RWPE2 (cell line): ENCODE measurements at regions not wholly inside any gene's neighbourhood (a gene's known extent, or its start where the extent isn't known, plus 50 kb on each side); places are given as distances from the start of the nearest gene placed in this dataset.

ENCODE experiments used
- ATAC-seq: fragments of 200-7000 bp; cut with Tn5 transposase; 3 replicates; pipeline ENCODE4 v1.9.1; 2021; ENCODE audit warnings: low read depth
- DNase-seq: peaks from one replicate; pipeline ENCODE4 v3.0.0-alpha.2; 2020; ENCODE audit warnings: low spot score
- H3K27ac ChIP-seq: fragments of 450-650 bp; 2 replicates; pipeline ENCODE4 v1.5.1; 2017; ENCODE audit warnings: mild to moderate bottlenecking; ENCODE audit not compliant: poor library complexity, severe bottlenecking
- H3K27me3 ChIP-seq: fragments of 250-450 bp; sonication (Bioruptor Pico); 2 replicates; pipeline ENCODE4 v1.5.1; 2021; ENCODE audit warnings: mild to moderate bottlenecking, moderate library complexity; ENCODE audit not compliant: insufficient read depth, poor library complexity, severe bottlenecking
- H3K36me3 ChIP-seq: fragments of 250-450 bp; sonication (Bioruptor Pico); 2 replicates; pipeline ENCODE4 v1.5.1; 2020; ENCODE audit warnings: low read depth, mild to moderate bottlenecking, moderate library complexity
- H3K4me1 ChIP-seq: fragments of 250-450 bp; sonication (Bioruptor Pico); 2 replicates; pipeline ENCODE4 v1.5.1; 2021; ENCODE audit warnings: mild to moderate bottlenecking, moderate library complexity; ENCODE audit not compliant: insufficient read depth, poor library complexity, severe bottlenecking
- H3K4me3 ChIP-seq: fragments of 250-450 bp; sonication (Bioruptor Pico); 2 replicates; pipeline ENCODE4 v1.5.1; 2021; ENCODE audit warnings: mild to moderate bottlenecking, moderate library complexity; ENCODE audit not compliant: severe bottlenecking
- H3K9me3 ChIP-seq: fragments of 250-450 bp; sonication (Bioruptor Pico); 2 replicates; pipeline ENCODE4 v1.5.1; 2021; ENCODE audit warnings: mild to moderate bottlenecking, moderate library complexity; ENCODE audit not compliant: severe bottlenecking
- CTCF ChIP-seq: fragments of 450-650 bp; IDR thresholded peaks from one replicate; pipeline ENCODE4 v1.5.1; 2017; ENCODE audit warnings: mild to moderate bottlenecking, moderate library complexity; ENCODE audit not compliant: poor library complexity, severe bottlenecking

DNA sequence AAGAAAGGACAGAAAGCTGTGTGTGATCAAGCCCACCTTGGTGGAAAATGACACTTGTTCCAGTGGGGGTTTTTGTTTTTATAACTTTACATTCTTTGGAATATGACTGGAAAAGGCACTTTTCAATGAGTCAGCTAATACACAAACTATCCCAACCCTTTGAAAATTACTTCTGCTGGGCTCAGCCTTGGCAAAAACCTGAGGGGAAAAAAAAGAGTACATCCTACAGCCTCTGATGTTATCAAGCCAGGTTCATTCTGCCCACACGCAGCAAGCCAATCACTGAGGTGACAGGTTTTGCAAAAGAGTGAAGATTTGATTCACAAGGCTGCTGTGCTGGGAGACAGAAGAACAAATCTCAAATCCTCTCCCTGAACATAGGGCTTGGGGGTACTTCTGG is 484.5 kb upstream of the ERCC4 start:
- TF ChIP-seq CTCF, result no peak
- ATAC-seq, result no peak
- no peaks in the 10 kb centered on the region for H3K36me3 ChIP-seq
- no peak for DNase-seq
- H3K27ac ChIP-seq, result no peak overlapping the region
- no peaks in the 10 kb centered on the region for H3K9me3 ChIP-seq
- no peaks in the 10 kb centered on the region for H3K27me3 ChIP-seq
- H3K4me3 ChIP-seq, result no peak overlapping the region
- H3K4me1 ChIP-seq, result no peaks in the 10 kb centered on the region

DNA sequence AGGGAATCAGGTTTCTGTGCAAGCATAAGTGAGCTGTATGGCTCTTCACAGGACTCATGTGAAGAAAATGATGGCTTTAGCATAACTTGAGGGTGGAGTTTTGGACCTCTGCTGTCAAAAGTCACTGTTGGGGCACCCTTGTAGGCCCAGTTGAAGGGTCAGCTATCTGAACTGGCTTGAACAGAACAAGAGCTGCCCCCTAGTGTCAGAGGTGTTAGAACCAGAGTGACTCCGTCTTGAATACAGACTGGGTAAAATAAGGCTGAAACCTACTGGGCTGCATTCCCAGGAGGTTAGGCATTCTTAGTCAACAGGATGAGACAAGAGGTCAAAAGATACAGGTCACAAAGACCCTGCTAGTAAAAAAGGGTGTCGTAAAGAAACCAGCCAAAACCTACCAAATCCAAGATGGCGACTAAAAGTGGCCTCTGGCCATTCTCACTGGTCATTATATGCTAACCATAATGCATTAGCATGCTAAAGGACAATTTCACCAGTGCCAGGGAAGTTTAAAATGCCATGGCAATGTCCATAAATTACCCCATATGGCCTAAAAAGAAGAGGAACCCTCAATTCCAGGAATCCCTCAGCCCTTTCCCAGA is 484.0 kb upstream of the ERCC4 start:
- no peak for ATAC-seq
- DNase-seq, result no peak
- H3K27me3 ChIP-seq, result no peaks in the 10 kb centered on the region
- H3K27ac ChIP-seq, result no peak overlapping the region
- H3K36me3 ChIP-seq, result no peaks in the 10 kb centered on the region
- no peaks in the 10 kb centered on the region for H3K9me3 ChIP-seq
- H3K4me1 ChIP-seq, result no peaks in the 10 kb centered on the region
- TF ChIP-seq CTCF, result no peak
- no peak overlapping the region for H3K4me3 ChIP-seq

- Histone ChIP-seq H3K4me1 (no peaks in the 10 kb centered on the region), H3K27ac (no peak overlapping the region), H3K36me3 (no peaks in the 10 kb centered on the region), H3K27me3 (no peaks in the 10 kb centered on the region), H3K4me3 (no peak overlapping the region), H3K9me3 (no peaks in the 10 kb centered on the region)
- TF ChIP-seq CTCF, result no peak
- ATAC-seq (no peak; the same call in 2 of the 3 replicates), DNase-seq (no peak)
Observed at GRCh38 chr16:13436641-13437412, 483.1 kb upstream of the ERCC4 start.

DNA sequence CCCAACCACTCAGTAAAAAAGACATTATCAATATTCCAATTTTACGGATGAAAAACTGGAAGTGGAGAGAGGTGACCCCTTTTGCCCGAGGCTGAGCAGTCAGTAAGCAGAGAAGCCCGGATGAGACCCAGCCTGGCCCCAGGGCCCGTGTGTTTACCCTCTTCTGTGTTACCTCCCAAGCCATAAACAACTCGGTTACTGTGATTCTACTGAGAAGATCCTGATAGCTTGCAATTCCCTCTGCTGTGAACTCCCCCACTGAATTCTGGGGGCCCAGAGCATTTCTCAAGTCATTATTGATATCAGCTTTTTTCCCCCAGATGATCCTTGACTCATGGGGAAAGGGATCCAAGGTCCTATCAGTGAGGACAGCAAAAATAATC is 482.6 kb upstream of the ERCC4 start:
- ATAC-seq (no peak), DNase-seq (no peak)
- TF ChIP-seq CTCF, result no peak
- Histone ChIP-seq H3K36me3 (no peaks in the 10 kb centered on the region), H3K9me3 (no peaks in the 10 kb centered on the region), H3K4me1 (no peaks in the 10 kb centered on the region), H3K27me3 (no peaks in the 10 kb centered on the region), H3K4me3 (no peak overlapping the region), H3K27ac (no peak overlapping the region)

- no peaks in the 10 kb centered on the region for H3K27me3 ChIP-seq
- H3K4me3 ChIP-seq, result no peak overlapping the region
- DNase-seq, result no peak
- no peaks in the 10 kb centered on the region for H3K4me1 ChIP-seq
- no peaks in the 10 kb centered on the region for H3K9me3 ChIP-seq
- H3K36me3 ChIP-seq, result no peaks in the 10 kb centered on the region
- no peak for ATAC-seq
- no peak overlapping the region for H3K27ac ChIP-seq
- no peak for TF ChIP-seq CTCF
Observed at GRCh38 chr16:13438064-13438463, 481.9 kb upstream of the ERCC4 start.
